Psoas muscle (tissue), 7 donors: ENCODE measurements at regions not wholly inside any gene's neighbourhood (a gene's known extent, or its start where the extent isn't known, plus 50 kb on each side); places are given as distances from the start of the nearest gene placed in this dataset.

Experiments
- ATAC-seq, 4 donors: fragments of 200-7000 bp; cut with Tn5 transposase; one replicate each; pipeline ENCODE4 v1.9.1; 2020; ENCODE audit warnings: moderate library complexity in 3 of 4, mild to moderate bottlenecking in 2 of 4
- DNase-seq, 2 donors: peaks; one replicate each; pipeline ENCODE4 v3.0.0-alpha.2; 2020
- H3K27ac ChIP-seq: fragments of 200-600 bp; one replicate; pipeline ENCODE4 v1.8.0; 2022
- H3K27me3 ChIP-seq, 3 donors: fragments of 200-600 bp in 1 of 3; one replicate each; pipeline versions ENCODE4 v1.6.1 to v1.8.0; 2013 to 2022; ENCODE audit warnings: low read length in 2 of 3, mild to moderate bottlenecking in 2 of 3, moderate library complexity in 1 of 3; ENCODE audit not compliant: insufficient read depth in 3 of 3
- H3K36me3 ChIP-seq, 2 donors: fragments of 200-600 bp in 1 of 2; one replicate each; pipeline versions ENCODE4 v1.6.1 to v1.8.0; 2013 to 2022; ENCODE audit warnings: low read depth in 1 of 2, mild to moderate bottlenecking in 1 of 2, moderate library complexity in 1 of 2; ENCODE audit not compliant: insufficient read depth in 1 of 2
- H3K4me1 ChIP-seq: fragments of 200-600 bp; one replicate; pipeline ENCODE4 v1.8.0; 2022
- H3K4me3 ChIP-seq: fragments of 200-600 bp; one replicate; pipeline ENCODE4 v1.8.0; 2022; ENCODE audit warnings: mild to moderate bottlenecking
- H3K9me3 ChIP-seq: fragments of 200-600 bp; one replicate; pipeline ENCODE4 v1.8.0; 2022
- CTCF ChIP-seq: fragments of 200-600 bp; IDR thresholded peaks from one replicate; pipeline ENCODE4 v1.8.0; 2022; ENCODE audit warnings: antibody characterized with exemption
- WGBS, 3 donors: extraction: QIAGEN DNeasy Blood & Tissue Kit; methylation state at CpG; one replicate each; pipeline versions ENCODE4 v1.1.6 to v1.1.7; 2013; 5-methylcytosine and 5-hydroxymethylcytosine counted together
- intact Hi-C, 2 donors: fragments of 100-400 bp; cut with DNase I; formaldehyde crosslinking; loops; one replicate each; pipeline versions ENCODE4 v1.11.0 to v1.14.2; 2022
- donor health status: healthy with polysubstance abuse.
- donor health status: DM: no; HTN: no; CAD: no; lungs with moderate emphysema.
- donor health status: Bipolar disorder and iron deficiency.
- donor health status: healthy.
- donor health status: DM: yes; HTN: yes; CAD: no.
- donor health status: DM: no; HTN: no; CAD: no.
- donor health status: DM: yes; HTN: yes; CAD: no.

GRCh38 chr9:115189686-115190085 lies 71.7 kb upstream of the TNC start:
- Histone ChIP-seq H3K4me3 (no peak overlapping the region), H3K27ac (no peak overlapping the region), H3K4me1 (no peaks in the 10 kb centered on the region), H3K27me3 (no peaks in the 10 kb centered on the region), H3K36me3 (no peaks in the 10 kb centered on the region), H3K9me3 (peaks cover 13% of the 10 kb centered on the region)
- intact Hi-C loops = loop anchor here in 1 of 2 donors (10.0 kb wide), 1 partner anchor 65 kb away; no protein-coding TSS in a partner anchor
- DNase-seq = no peak
- no peak for TF ChIP-seq CTCF
- 48 to 72% (median 55%) methylated on average over 2 of the region's 2 CpGs for WGBS, 3 donors
- ATAC-seq = no peak

GRCh38 chr9:115191667-115192066 lies 73.7 kb upstream of the TNC start:
- 61 to 70% (median 67%) methylated on average over 3 of the region's 3 CpGs for WGBS, 3 donors
- DNase-seq (no peak), ATAC-seq (no peak)
- TF ChIP-seq CTCF = no peak
- no peak overlapping the region for H3K4me3 ChIP-seq
- H3K36me3 ChIP-seq = no peaks in the 10 kb centered on the region
- intact Hi-C loops = no loop called here
- H3K27ac ChIP-seq = no peak overlapping the region
- H3K4me1 ChIP-seq = no peaks in the 10 kb centered on the region
- H3K9me3 ChIP-seq = peaks cover 13% of the 10 kb centered on the region
- no peaks in the 10 kb centered on the region for H3K27me3 ChIP-seq

GRCh38 chr9:115192280-115192679 lies 74.3 kb upstream of the TNC start:
- peaks cover 13% of the 10 kb centered on the region for H3K9me3 ChIP-seq
- no peak overlapping the region for H3K27ac ChIP-seq
- TF ChIP-seq CTCF = no peak
- intact Hi-C loops = no loop called here
- no peaks in the 10 kb centered on the region for H3K4me1 ChIP-seq
- no peaks in the 10 kb centered on the region for H3K27me3 ChIP-seq
- H3K4me3 ChIP-seq = no peak overlapping the region
- no peak for DNase-seq
- 54 to 68% (median 68%) methylated on average over 3 of the region's 3 CpGs for WGBS, 3 donors
- ATAC-seq = no peak
- H3K36me3 ChIP-seq = no peaks in the 10 kb centered on the region

- Histone ChIP-seq H3K9me3 (peaks cover 13% of the 10 kb centered on the region), H3K36me3 (no peaks in the 10 kb centered on the region), H3K27ac (no peak overlapping the region), H3K27me3 (no peaks in the 10 kb centered on the region), H3K4me1 (no peaks in the 10 kb centered on the region), H3K4me3 (no peak overlapping the region)
- no peak for TF ChIP-seq CTCF
- 45 to 48% (median 47%) methylated on average over 2 of the region's 2 CpGs for WGBS, 3 donors
- intact Hi-C loops = no loop called here
- DNase-seq = no peak
- no peak for ATAC-seq
These were observed 75.0 kb upstream of the TNC start for GRCh38 chr9:115192835-115193525.

- H3K36me3 ChIP-seq = no peaks in the 10 kb centered on the region
- no peaks in the 10 kb centered on the region for H3K27me3 ChIP-seq
- peaks cover 13% of the 10 kb centered on the region for H3K9me3 ChIP-seq
- no peaks in the 10 kb centered on the region for H3K4me1 ChIP-seq
- DNase-seq (no peak), ATAC-seq (no peak)
- 72 to 74% (median 73%) methylated on average over 4 of the region's 4 CpGs for WGBS, 3 donors
- no peak overlapping the region for H3K27ac ChIP-seq
- H3K4me3 ChIP-seq = no peak overlapping the region
- TF ChIP-seq CTCF = no peak
- intact Hi-C loops = no loop called here
These were observed 75.8 kb upstream of the TNC start for GRCh38 chr9:115193777-115194176.
